GM12873 (cell line): ENCODE measurements at regions not wholly inside any gene's neighbourhood (a gene's known extent, or its start where the extent isn't known, plus 50 kb on each side); places are given as distances from the start of the nearest gene placed in this dataset.

Source experiments
- CTCF ChIP-seq: IDR thresholded peaks from 2 replicates; pipeline ENCODE4 v1.5.1; 2012; ENCODE audit warnings: low read depth, mild to moderate bottlenecking, moderate library complexity, low read length, control low read depth; ENCODE audit not compliant: insufficient read depth; ENCODE audit errors: missing control alignments

GRCh38 chr13:64556376-64556775 lies 2673.8 kb downstream of the PCDH9 start:
- TF ChIP-seq CTCF = no peak

- no peak for TF ChIP-seq CTCF
These were observed 2676.6 kb downstream of the PCDH9 start for GRCh38 chr13:64553411-64554129.

GRCh38 chr13:64551755-64552154 lies 2678.4 kb downstream of the PCDH9 start:
- TF ChIP-seq CTCF = no peak

- TF ChIP-seq CTCF = no peak
These were observed 2683.8 kb downstream of the PCDH9 start for GRCh38 chr13:64546371-64546770.

- no peak for TF ChIP-seq CTCF
These were observed 2689.2 kb downstream of the PCDH9 start for GRCh38 chr13:64540976-64541375.

GRCh38 chr13:64540468-64540867 lies 2689.7 kb downstream of the PCDH9 start:
- TF ChIP-seq CTCF = no peak

GRCh38 chr13:64538711-64539110 lies 2691.4 kb downstream of the PCDH9 start:
- TF ChIP-seq CTCF = no peak
